Brain microvascular endothelial cell (primary cell): ENCODE measurements at regions not wholly inside any gene's neighbourhood (a gene's known extent, or its start where the extent isn't known, plus 50 kb on each side); places are given as distances from the start of the nearest gene placed in this dataset.

ENCODE experiments used
- DNase-seq: peaks from one replicate; pipeline ENCODE4 v3.0.0-alpha.2; 2020
- H3K27ac ChIP-seq: fragments of 250-450 bp; sonication (Bioruptor Pico); 2 replicates; pipeline ENCODE4 v1.5.1; 2020; ENCODE audit warnings: mild to moderate bottlenecking, moderate library complexity
- H3K27me3 ChIP-seq: fragments of 250-450 bp; sonication (Bioruptor Pico); replicated peaks from 2 replicates; pipeline ENCODE4 v1.5.1; 2020; ENCODE audit warnings: mild to moderate bottlenecking
- H3K36me3 ChIP-seq: fragments of 250-450 bp; sonication (Bioruptor Pico); replicated peaks from 2 replicates; pipeline ENCODE4 v1.5.1; 2020; ENCODE audit warnings: mild to moderate bottlenecking
- H3K4me3 ChIP-seq: 2 replicates; pipeline ENCODE4 v1.5.1; 2011; ENCODE audit warnings: low read depth, mild to moderate bottlenecking, control low read depth, low read length, moderate library complexity
- in situ Hi-C: cut with HindIII; loops from 2 replicates; pipeline ENCODE4 v1.10.0; 2017; ENCODE audit warnings: low sequenced_read_pairs, low pct_ligation_motif_present
- TF ChIP-seq, protein P1 (sequence below): IDR thresholded peaks from 2 replicates; pipeline ENCODE4 v1.5.1; 2011; ENCODE audit warnings: low read depth, mild to moderate bottlenecking, moderate library complexity, low read length, control low read depth, inconsistent platforms; ENCODE audit errors: missing control alignments

DNA sequence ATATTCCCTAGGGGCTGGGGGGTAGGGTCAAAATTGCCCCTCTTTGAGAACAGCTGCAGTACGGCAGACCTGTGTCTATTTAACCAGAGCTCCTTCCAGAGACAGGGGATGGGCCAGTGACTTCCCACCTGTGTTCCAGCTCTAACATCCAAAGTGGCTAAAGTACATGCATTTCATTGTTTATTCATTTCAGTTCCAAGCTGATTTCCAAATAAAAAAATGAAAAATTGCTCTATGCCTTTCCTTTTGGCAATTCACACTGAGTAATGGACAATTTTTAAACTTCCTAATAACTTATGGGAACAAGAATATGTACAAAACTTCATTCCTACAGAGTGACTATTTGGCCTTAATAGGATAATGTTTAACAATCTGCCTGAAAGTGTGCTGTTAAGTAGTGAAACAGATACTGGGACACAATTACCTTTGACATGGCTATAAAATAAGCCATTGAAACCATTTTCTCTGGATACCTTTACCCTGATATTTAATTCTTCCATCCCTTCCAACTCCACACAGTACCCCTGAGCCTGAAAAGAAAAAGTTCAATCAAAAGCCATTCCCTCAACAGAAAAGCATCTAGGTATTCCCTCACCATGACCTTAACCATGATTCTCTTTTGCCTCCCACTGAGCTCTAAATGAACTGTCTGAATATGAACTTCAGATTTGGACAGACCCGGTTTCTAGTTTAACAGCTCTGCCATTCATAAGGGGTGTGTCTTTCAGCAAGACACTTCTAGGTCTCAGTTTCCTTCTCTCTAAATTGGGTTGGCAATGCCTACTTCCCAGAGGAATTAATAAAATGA lies 73.1 kb downstream of the RDH14 start:
- TF ChIP-seq, protein P1, sequence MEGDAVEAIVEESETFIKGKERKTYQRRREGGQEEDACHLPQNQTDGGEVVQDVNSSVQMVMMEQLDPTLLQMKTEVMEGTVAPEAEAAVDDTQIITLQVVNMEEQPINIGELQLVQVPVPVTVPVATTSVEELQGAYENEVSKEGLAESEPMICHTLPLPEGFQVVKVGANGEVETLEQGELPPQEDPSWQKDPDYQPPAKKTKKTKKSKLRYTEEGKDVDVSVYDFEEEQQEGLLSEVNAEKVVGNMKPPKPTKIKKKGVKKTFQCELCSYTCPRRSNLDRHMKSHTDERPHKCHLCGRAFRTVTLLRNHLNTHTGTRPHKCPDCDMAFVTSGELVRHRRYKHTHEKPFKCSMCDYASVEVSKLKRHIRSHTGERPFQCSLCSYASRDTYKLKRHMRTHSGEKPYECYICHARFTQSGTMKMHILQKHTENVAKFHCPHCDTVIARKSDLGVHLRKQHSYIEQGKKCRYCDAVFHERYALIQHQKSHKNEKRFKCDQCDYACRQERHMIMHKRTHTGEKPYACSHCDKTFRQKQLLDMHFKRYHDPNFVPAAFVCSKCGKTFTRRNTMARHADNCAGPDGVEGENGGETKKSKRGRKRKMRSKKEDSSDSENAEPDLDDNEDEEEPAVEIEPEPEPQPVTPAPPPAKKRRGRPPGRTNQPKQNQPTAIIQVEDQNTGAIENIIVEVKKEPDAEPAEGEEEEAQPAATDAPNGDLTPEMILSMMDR: no peak
- DNase-seq: no peak
- no peak overlapping the region for H3K27ac ChIP-seq
- no peaks in the 10 kb centered on the region for H3K36me3 ChIP-seq
- in situ Hi-C loops: no loop called here
- no peak overlapping the region for H3K4me3 ChIP-seq
- H3K27me3 ChIP-seq: no peaks in the 10 kb centered on the region

DNA sequence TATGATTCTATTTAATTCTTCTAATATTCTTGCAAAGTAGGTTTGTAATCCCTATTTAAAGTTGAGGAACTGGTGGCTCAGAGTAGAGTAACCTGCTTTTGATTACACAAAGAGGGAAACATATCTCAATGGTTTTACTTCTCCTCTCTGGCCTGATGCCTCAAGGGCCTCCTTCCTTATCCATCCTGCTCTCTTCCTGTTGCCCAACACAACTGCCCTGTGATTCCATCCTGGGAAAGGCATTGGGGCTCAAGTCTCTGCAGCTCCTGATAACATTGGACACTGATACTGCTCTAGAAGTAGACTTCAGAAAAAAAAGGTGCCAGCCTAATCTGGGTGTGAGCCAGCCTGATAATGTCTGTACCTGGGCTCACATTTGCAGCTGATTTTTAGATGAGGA lies 75.8 kb downstream of the RDH14 start:
- in situ Hi-C loops: no loop called here
- no peaks in the 10 kb centered on the region for H3K36me3 ChIP-seq
- TF ChIP-seq, protein P1: no peak
- no peak for DNase-seq
- no peak overlapping the region for H3K4me3 ChIP-seq
- H3K27ac ChIP-seq: no peak overlapping the region
- no peaks in the 10 kb centered on the region for H3K27me3 ChIP-seq

- in situ Hi-C loops: no loop called here
- Histone ChIP-seq H3K36me3 (no peaks in the 10 kb centered on the region), H3K27me3 (no peaks in the 10 kb centered on the region), H3K4me3 (no peak overlapping the region), H3K27ac (no peak overlapping the region)
- DNase-seq: no peak
- TF ChIP-seq, protein P1: no peak
Measured at GRCh38 chr2:18483896-18484295, 76.6 kb downstream of the RDH14 start.

DNA sequence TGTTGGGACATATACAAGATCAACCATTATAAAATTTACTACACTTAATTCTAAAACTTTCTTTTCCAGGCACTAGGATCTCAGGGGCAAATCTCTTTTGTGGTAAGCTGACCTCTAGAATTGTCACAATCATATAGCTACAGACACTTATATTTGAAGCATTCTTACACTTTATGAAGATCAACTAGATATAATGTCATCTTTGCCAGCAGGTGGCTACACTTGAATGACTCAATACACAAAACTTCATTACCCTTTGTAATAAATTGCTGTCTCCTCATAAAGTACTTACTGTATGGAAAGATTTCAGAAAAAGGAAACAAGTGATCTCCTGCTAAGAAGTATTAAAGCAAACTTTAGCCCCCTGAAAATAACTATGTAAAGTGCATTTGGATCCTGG lies 77.8 kb downstream of the RDH14 start:
- in situ Hi-C loops: no loop called here
- TF ChIP-seq, protein P1: no peak
- H3K36me3 ChIP-seq: no peaks in the 10 kb centered on the region
- no peak overlapping the region for H3K27ac ChIP-seq
- H3K4me3 ChIP-seq: no peak overlapping the region
- H3K27me3 ChIP-seq: no peaks in the 10 kb centered on the region
- DNase-seq: no peak

GRCh38 chr2:18479947-18480369 lies 80.5 kb downstream of the RDH14 start:
- H3K27ac ChIP-seq: no peak overlapping the region

More at GRCh38 chr2:18479947-18480369, 80.5 kb downstream of the RDH14 start:
- H3K27me3 ChIP-seq: no peaks in the 10 kb centered on the region
- TF ChIP-seq, protein P1: no peak
- in situ Hi-C loops: no loop called here
- H3K4me3 ChIP-seq: no peak overlapping the region
- H3K36me3 ChIP-seq: no peaks in the 10 kb centered on the region
- no peak for DNase-seq
